Pancreas (tissue), 10 donors: ENCODE measurements at regions not wholly inside any gene's neighbourhood (a gene's known extent, or its start where the extent isn't known, plus 50 kb on each side); places are given as distances from the start of the nearest gene placed in this dataset.

Experiments
- ATAC-seq, 4 donors: fragments of 200-7000 bp; cut with Tn5 transposase; one replicate each; pipeline versions ENCODE4 v1.8.0 to v1.9.1; 2020; ENCODE audit warnings: mild to moderate bottlenecking in 4 of 4, moderate library complexity in 4 of 4
- DNase-seq, 6 donors: peaks; one replicate each; pipeline ENCODE4 v3.0.0-alpha.2; 2020
- FAIRE-seq: peaks from 2 replicates; lab custom pipeline; 2012; peaks lifted over from hg19 to GRCh38; lab: Jason Lieb, UNC
- H3K27ac ChIP-seq, 4 donors: fragments of 200-600 bp; sonication (generic); 1 replicate in 3 of 4; 2 replicates in 1 of 4; pipeline versions ENCODE4 v1.5.0 to v1.8.0; 2020
- H3K27me3 ChIP-seq, 4 donors: fragments of 200-600 bp; one replicate each; pipeline ENCODE4 v1.8.0; 2021
- H3K36me3 ChIP-seq, 3 donors: fragments of 200-600 bp; sonication (generic) in 1 of 3; one replicate each; pipeline versions ENCODE4 v1.5.0 to v1.8.0; 2020 to 2021
- H3K4me1 ChIP-seq, 3 donors: fragments of 200-600 bp; one replicate each; pipeline ENCODE4 v1.8.0; 2021
- H3K4me3 ChIP-seq, 4 donors: fragments of 200-600 bp; sonication (generic) in 2 of 4; one replicate each; pipeline versions ENCODE4 v1.5.0 to v1.8.0; 2020 to 2021
- H3K9me3 ChIP-seq, 4 donors: fragments of 200-600 bp; one replicate each; pipeline ENCODE4 v1.8.0; 2021
- CTCF ChIP-seq, 4 donors: fragments of 200-600 bp; sonication (generic) in 3 of 4; IDR thresholded peaks; one replicate each; pipeline versions ENCODE4 v1.5.0 to v1.8.0; 2021; ENCODE audit warnings: antibody characterized with exemption in 4 of 4
- WGBS, 2 donors: extraction: QIAGEN DNeasy Blood & Tissue Kit; methylation state at CpG; one replicate each; pipeline ENCODE4 v1.1.7; 2013; 5-methylcytosine and 5-hydroxymethylcytosine counted together
- intact Hi-C, 3 donors: fragments of 100-400 bp; cut with DNase I; formaldehyde crosslinking; loops; one replicate each; pipeline versions ENCODE4 v1.11.1 to v1.14.2; 2022
- donor health status: healthy with polysubstance abuse.
- donor health status: DM: no; HTN: no; CAD: no; lungs with moderate emphysema.
- donor health status: DM: no; HTN: no; CAD: no.
- donor health status: control.
- donor health status: control.
- donor health status: Bipolar disorder and iron deficiency.
- donor health status: DM: yes; HTN: yes; CAD: no.
- donor health status: DM: no; HTN: no; CAD: no.
- donor health status: DM: no; HTN: no; CAD: no.
- donor health status: DM: yes; HTN: yes; CAD: no.

DNA sequence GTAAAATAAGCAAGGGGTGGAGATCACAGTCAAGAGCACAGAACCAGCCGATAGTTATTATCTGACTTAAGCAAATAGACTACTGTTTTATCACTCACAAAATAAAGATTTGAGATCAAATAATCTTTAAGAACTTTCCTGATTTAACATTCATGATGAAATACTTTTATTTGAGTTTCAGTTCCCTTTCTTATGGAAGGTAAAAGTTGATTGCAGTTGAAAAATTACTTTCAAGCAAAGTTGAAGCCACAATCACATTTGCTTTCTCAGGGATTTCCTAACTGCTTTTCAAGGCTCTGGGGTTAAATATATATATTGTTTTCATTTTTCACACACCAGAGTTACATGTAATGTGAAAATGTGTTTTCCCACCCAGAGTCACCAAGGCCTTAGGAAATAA is 599.5 kb downstream of the KCNJ3 start:
- no peaks in the 10 kb centered on the region for H3K9me3 ChIP-seq
- H3K36me3 ChIP-seq, result no peaks in the 10 kb centered on the region
- ATAC-seq (no peak), FAIRE-seq (no peak), DNase-seq (no peak)
- no peak overlapping the region for H3K4me3 ChIP-seq
- H3K27ac ChIP-seq, result no peak overlapping the region
- 15 to 18% methylated on average over 1 of the region's 1 CpG for WGBS, 2 donors
- H3K4me1 ChIP-seq, result no peaks in the 10 kb centered on the region
- TF ChIP-seq CTCF (IDR thresholded peaks at IDR 0.05), result no peak
- intact Hi-C loops, result no loop called here
- no peaks in the 10 kb centered on the region for H3K27me3 ChIP-seq

DNA sequence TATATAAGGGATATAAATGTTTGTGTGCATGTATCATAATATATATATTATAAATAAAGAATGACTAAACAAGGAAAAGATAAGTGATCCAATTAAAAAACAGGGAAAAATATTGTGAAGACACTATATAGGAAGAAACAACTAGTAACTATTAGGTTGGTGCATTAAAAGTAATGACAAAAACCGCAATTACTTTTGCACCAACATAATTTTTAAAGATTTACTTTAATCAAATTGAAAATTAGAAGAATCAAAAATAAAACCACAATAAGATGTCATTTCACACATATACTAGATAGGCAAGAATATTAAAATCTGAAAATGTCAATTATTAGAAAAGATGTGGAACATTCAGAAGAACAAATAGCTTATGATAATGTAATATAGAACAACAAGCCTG is 595.9 kb downstream of the KCNJ3 start:
- no peak for ATAC-seq
- Histone ChIP-seq H3K4me1 (no peaks in the 10 kb centered on the region), H3K27ac (no peak overlapping the region), H3K4me3 (no peak overlapping the region), H3K27me3 (no peaks in the 10 kb centered on the region), H3K9me3 (no peaks in the 10 kb centered on the region), H3K36me3 (no peaks in the 10 kb centered on the region)
- no peak for FAIRE-seq
- intact Hi-C loops, result no loop called here
- no peak for DNase-seq
- 35 to 72% methylated on average over 1 of the region's 1 CpG for WGBS, 2 donors
- TF ChIP-seq CTCF (IDR thresholded peaks at IDR 0.05), result no peak

- no peak for FAIRE-seq
- ATAC-seq, result no peak
- no peak overlapping the region for H3K27ac ChIP-seq
- WGBS, 2 donors, result 80% methylated on average over 7 of the region's 7 CpGs
- no peaks in the 10 kb centered on the region for H3K36me3 ChIP-seq
- H3K4me3 ChIP-seq, result no peak overlapping the region
- no peaks in the 10 kb centered on the region for H3K9me3 ChIP-seq
- no peaks in the 10 kb centered on the region for H3K4me1 ChIP-seq
- H3K27me3 ChIP-seq, result no peaks in the 10 kb centered on the region
- intact Hi-C loops, result no loop called here
- no peak for DNase-seq
- TF ChIP-seq CTCF (IDR thresholded peaks at IDR 0.05), result no peak
These were observed 583.4 kb downstream of the KCNJ3 start for GRCh38 chr2:155281907-155282306.

GRCh38 chr2:155273323-155273722 is 574.8 kb downstream of the KCNJ3 start:
- Histone ChIP-seq H3K27ac (no peak overlapping the region), H3K4me3 (no peak overlapping the region), H3K36me3 (no peaks in the 10 kb centered on the region), H3K4me1 (no peaks in the 10 kb centered on the region), H3K27me3 (no peaks in the 10 kb centered on the region), H3K9me3 (no peaks in the 10 kb centered on the region)
- intact Hi-C loops, result no loop called here
- ATAC-seq (no peak), FAIRE-seq (no peak), DNase-seq (no peak)
- WGBS, 2 donors, result 53 to 56% methylated on average over 3 of the region's 3 CpGs
- no peak for TF ChIP-seq CTCF (IDR thresholded peaks at IDR 0.05)

GRCh38 chr2:155266583-155266982 is 568.1 kb downstream of the KCNJ3 start:
- FAIRE-seq (no peak), DNase-seq (no peak), ATAC-seq (no peak)
- TF ChIP-seq CTCF (IDR thresholded peaks at IDR 0.05), result no peak
- Histone ChIP-seq H3K36me3 (no peaks in the 10 kb centered on the region), H3K4me3 (no peak overlapping the region), H3K27me3 (no peaks in the 10 kb centered on the region), H3K27ac (no peak overlapping the region), H3K4me1 (no peaks in the 10 kb centered on the region), H3K9me3 (no peaks in the 10 kb centered on the region)
- intact Hi-C loops, result no loop called here
- 62 to 69% methylated on average over 3 of the region's 3 CpGs for WGBS, 2 donors
